PC-3 (cell line): ENCODE measurements at regions not wholly inside any gene's neighbourhood (a gene's known extent, or its start where the extent isn't known, plus 50 kb on each side); places are given as distances from the start of the nearest gene placed in this dataset.

Experiments used
- ATAC-seq: fragments of 200-7000 bp; cut with Tn5 transposase; 2 replicates; pipeline ENCODE4 v1.9.1; 2020; ENCODE audit warnings: mild to moderate bottlenecking, moderate library complexity
- BruUV-seq: library from RNA; stranded (reverse); fragments of 400-500 nt; replicated peaks from 2 replicates; lab custom pipeline; 2021; lab: Mats Ljungman, UMichigan
- CTCF ChIA-PET: fragments of 300-600 bp; sonication (Branson Sonifier 250); formaldehyde crosslinking; loops from one replicate; lab custom pipeline; 2022; ENCODE audit warnings: antibody characterized with exemption; lab: Charles Lee
- POLR2A ChIA-PET: fragments of 300-600 bp; sonication (Branson Sonifier 250); formaldehyde crosslinking; loops from one replicate; lab custom pipeline; 2022; ENCODE audit warnings: antibody characterized with exemption; ENCODE audit not compliant: unreplicated experiment; lab: Charles Lee
- DNase-seq: peaks from one replicate; pipeline ENCODE4 v3.0.0-alpha.2; 2015
- H2AFZ ChIP-seq: fragments of 300-600 bp; sonication (generic); 2 replicates; pipeline ENCODE4 v1.6.0; 2016; ENCODE audit warnings: antibody characterized with exemption, low read length
- H3F3A ChIP-seq: fragments of 300-600 bp; sonication (generic); one replicate; pipeline ENCODE4 v1.6.0; 2017; ENCODE audit warnings: antibody characterized with exemption, low read length, control low read depth, mild to moderate bottlenecking; ENCODE audit not compliant: unreplicated experiment
- H3K27ac ChIP-seq: fragments of 300-600 bp; sonication (generic); 2 replicates; pipeline ENCODE4 v1.5.1; 2016; ENCODE audit warnings: mild to moderate bottlenecking, low read length
- H3K27me3 ChIP-seq: fragments of 300-600 bp; sonication (generic); 2 replicates; pipeline ENCODE4 v1.6.1; 2016; ENCODE audit warnings: low read length, mixed read lengths
- H3K36me3 ChIP-seq: fragments of 300-600 bp; sonication (generic); 2 replicates; pipeline ENCODE4 v1.6.1; 2016; ENCODE audit warnings: low read depth, mixed run types, low read length, mixed read lengths
- H3K4me1 ChIP-seq: fragments of 300-600 bp; sonication (generic); 2 replicates; pipeline ENCODE4 v1.5.1; 2016; ENCODE audit warnings: low read length; ENCODE audit not compliant: insufficient read depth
- H3K4me2 ChIP-seq: fragments of 300-600 bp; sonication (generic); 2 replicates; pipeline ENCODE4 v1.6.0; 2016; ENCODE audit warnings: low read length
- H3K4me3 ChIP-seq: fragments of 300-600 bp; sonication (generic); 2 replicates; pipeline ENCODE4 v1.5.1; 2016; ENCODE audit warnings: mild to moderate bottlenecking, low read length, mixed read lengths
- H3K79me2 ChIP-seq: fragments of 300-600 bp; sonication (generic); 2 replicates; pipeline ENCODE4 v1.6.1; 2017; ENCODE audit warnings: low read length, mixed read lengths
- H3K9ac ChIP-seq: fragments of 300-600 bp; sonication (generic); 2 replicates; pipeline ENCODE4 v1.6.0; 2016; ENCODE audit warnings: mild to moderate bottlenecking, low read length
- H3K9me2 ChIP-seq: fragments of 300-600 bp; sonication (generic); replicated peaks from 2 replicates; pipeline ENCODE4 v1.6.1; 2016; ENCODE audit warnings: mixed run types, low read length, mixed read lengths
- H3K9me3 ChIP-seq: fragments of 300-600 bp; sonication (generic); 2 replicates; pipeline ENCODE4 v1.6.1; 2016; ENCODE audit warnings: low read length, mixed read lengths
- H4K20me1 ChIP-seq: fragments of 300-600 bp; sonication (generic); 2 replicates; pipeline ENCODE4 v1.6.1; 2016; ENCODE audit warnings: low read length, mixed read lengths
- CTCF ChIP-seq: fragments of 300-600 bp; sonication (generic); conservative IDR thresholded peaks from 2 replicates; pipeline ENCODE4 v1.5.1; 2017; ENCODE audit warnings: antibody characterized with exemption, low read depth, mild to moderate bottlenecking, low read length
- EZH2 ChIP-seq: fragments of 300-600 bp; sonication (generic); IDR thresholded peaks from one replicate; pipeline ENCODE4 v1.6.1; 2017; ENCODE audit warnings: antibody characterized with exemption, mild to moderate bottlenecking, low read length; ENCODE audit not compliant: unreplicated experiment
- EZH2phosphoT487 ChIP-seq: fragments of 300-600 bp; sonication (generic); IDR thresholded peaks from 2 replicates; pipeline ENCODE4 v1.6.1; 2018; ENCODE audit warnings: mild to moderate bottlenecking, antibody characterized with exemption, low read length, borderline replicate concordance
- intact Hi-C: fragments of 100-400 bp; cut with micrococcal nuclease; formaldehyde crosslinking; loops from 2 replicates; pipeline ENCODE4 v1.9.0; 2023

GRCh38 chr10:84765086-84765485 lies 436.7 kb downstream of the CCSER2 start:
- Histone ChIP-seq H3K9me2 (no peaks in the 10 kb centered on the region), H3K27ac (no peak overlapping the region), H2AFZ (no peak overlapping the region), H3K9me3 (no peaks in the 10 kb centered on the region), H4K20me1 (no peaks in the 10 kb centered on the region), H3K4me3 (no peak overlapping the region), H3K4me1 (no peaks in the 10 kb centered on the region), H3K9ac (no peak overlapping the region), H3K36me3 (no peaks in the 10 kb centered on the region), H3K4me2 (no peak overlapping the region), H3K27me3 (no peaks in the 10 kb centered on the region), H3K79me2 (no peaks in the 10 kb centered on the region), H3F3A (no peaks in the 10 kb centered on the region)
- DNase-seq (no peak), ATAC-seq (no peak)
- POLR2A ChIA-PET: no interaction called here
- CTCF ChIA-PET: no interaction called here
- BruUV-seq: no TSS peak
- intact Hi-C loops: no loop called here
- TF ChIP-seq EZH2phosphoT487 (no peak), EZH2 (no peak), CTCF (no peak)

DNA sequence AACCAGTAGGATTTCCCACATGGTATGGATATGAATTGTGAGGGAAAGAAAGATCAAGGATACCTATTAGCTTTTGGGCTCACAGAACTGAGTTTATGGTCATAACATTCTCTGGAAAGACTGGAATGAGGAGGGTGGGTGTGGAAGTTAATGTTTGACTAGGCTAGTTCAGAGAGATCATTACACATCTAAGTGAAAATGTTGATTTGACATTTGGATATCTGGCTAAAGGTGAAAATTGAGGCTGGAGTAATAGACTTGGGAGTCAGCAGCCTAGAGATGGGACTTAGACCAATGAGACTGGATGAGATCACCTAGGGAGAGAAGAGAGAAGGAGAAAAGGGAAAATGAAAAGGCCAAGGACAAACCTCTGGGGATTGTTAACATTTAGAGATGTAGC lies 437.3 kb downstream of the CCSER2 start:
- Histone ChIP-seq H3K4me3 (no peak overlapping the region), H3K36me3 (no peaks in the 10 kb centered on the region), H3K9me2 (no peaks in the 10 kb centered on the region), H3K4me1 (no peaks in the 10 kb centered on the region), H3K79me2 (no peaks in the 10 kb centered on the region), H2AFZ (no peak overlapping the region), H4K20me1 (no peaks in the 10 kb centered on the region), H3K9ac (no peak overlapping the region), H3K27me3 (no peaks in the 10 kb centered on the region), H3F3A (no peaks in the 10 kb centered on the region), H3K4me2 (no peak overlapping the region), H3K9me3 (no peaks in the 10 kb centered on the region), H3K27ac (no peak overlapping the region)
- DNase-seq (no peak), ATAC-seq (no peak)
- BruUV-seq: no TSS peak
- POLR2A ChIA-PET: no interaction called here
- intact Hi-C loops: no loop called here
- CTCF ChIA-PET: no interaction called here
- no peak for TF ChIP-seq CTCF
- TF ChIP-seq EZH2: no peak
- TF ChIP-seq EZH2phosphoT487: no peak

- Histone ChIP-seq H3K9me2 (no peaks in the 10 kb centered on the region), H3K4me3 (no peak overlapping the region), H3K27ac (no peak overlapping the region), H4K20me1 (no peaks in the 10 kb centered on the region), H2AFZ (no peak overlapping the region), H3K27me3 (no peaks in the 10 kb centered on the region), H3F3A (no peaks in the 10 kb centered on the region), H3K4me1 (no peaks in the 10 kb centered on the region), H3K9me3 (no peaks in the 10 kb centered on the region), H3K36me3 (no peaks in the 10 kb centered on the region), H3K4me2 (no peak overlapping the region), H3K9ac (no peak overlapping the region), H3K79me2 (no peaks in the 10 kb centered on the region)
- intact Hi-C loops: no loop called here
- DNase-seq (no peak), ATAC-seq (no peak)
- ChIA-PET POLR2A (no interaction called here), CTCF (no interaction called here)
- TF ChIP-seq EZH2phosphoT487: no peak
- TF ChIP-seq CTCF: no peak
- TF ChIP-seq EZH2: no peak
- no TSS peak for BruUV-seq
These were observed 438.5 kb downstream of the CCSER2 start for GRCh38 chr10:84766923-84767322.
